ENCODE measurements at regions not wholly inside any gene's neighbourhood (a gene's known extent, or its start where the extent isn't known, plus 50 kb on each side); places are given as distances from the start of the nearest gene placed in this dataset.

GRCh38 chr5:5584236-5584745 lies 161.8 kb downstream of the ICE1 start:
- TF ChIP-seq CTCF (IDR thresholded peaks at IDR 0.05; ENCODE audit: borderline replicate concordance, extremely low read depth, low read length, poor library complexity, severe bottlenecking) (no peak), EZH2 (IDR thresholded peaks at IDR 0.05; ENCODE audit: borderline replicate concordance, low read depth, low read length, severe bottlenecking) (no peak)
